ENCODE measurements at regions not wholly inside any gene's neighbourhood (a gene's known extent, or its start where the extent isn't known, plus 50 kb on each side); places are given as distances from the start of the nearest gene placed in this dataset.
"Not testable (repeated sequence)": the region's sequence is repeated elsewhere in the genome, so short reads cannot be mapped to it uniquely, and the experiment has no call there.

DNA sequence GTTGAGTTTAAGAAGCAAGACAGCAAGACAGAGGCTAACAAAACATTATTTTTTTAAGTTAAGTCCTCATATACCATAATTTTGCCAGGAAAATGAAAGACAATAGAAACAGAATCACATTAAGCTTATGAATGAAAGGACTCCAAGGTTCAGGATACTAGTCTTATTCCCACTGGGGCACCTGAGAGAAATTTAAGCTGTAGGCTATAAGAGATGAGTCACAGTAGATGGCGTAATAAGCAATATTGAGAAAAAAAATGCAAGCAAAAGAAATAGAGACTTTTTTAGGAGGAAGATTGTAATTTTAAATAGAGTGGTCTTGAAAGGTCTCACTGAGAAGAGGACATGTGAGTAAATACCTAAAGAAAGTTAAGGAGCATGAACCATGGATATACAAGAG, 57.1 kb upstream of the KIF2B start:
- no peak overlapping the region for H3K4me3 ChIP-seq (ENCODE audit: low read depth, low read length)
- DNase-seq (ENCODE audit: low read depth): peak; percentile 9
- TF ChIP-seq, protein P1, sequence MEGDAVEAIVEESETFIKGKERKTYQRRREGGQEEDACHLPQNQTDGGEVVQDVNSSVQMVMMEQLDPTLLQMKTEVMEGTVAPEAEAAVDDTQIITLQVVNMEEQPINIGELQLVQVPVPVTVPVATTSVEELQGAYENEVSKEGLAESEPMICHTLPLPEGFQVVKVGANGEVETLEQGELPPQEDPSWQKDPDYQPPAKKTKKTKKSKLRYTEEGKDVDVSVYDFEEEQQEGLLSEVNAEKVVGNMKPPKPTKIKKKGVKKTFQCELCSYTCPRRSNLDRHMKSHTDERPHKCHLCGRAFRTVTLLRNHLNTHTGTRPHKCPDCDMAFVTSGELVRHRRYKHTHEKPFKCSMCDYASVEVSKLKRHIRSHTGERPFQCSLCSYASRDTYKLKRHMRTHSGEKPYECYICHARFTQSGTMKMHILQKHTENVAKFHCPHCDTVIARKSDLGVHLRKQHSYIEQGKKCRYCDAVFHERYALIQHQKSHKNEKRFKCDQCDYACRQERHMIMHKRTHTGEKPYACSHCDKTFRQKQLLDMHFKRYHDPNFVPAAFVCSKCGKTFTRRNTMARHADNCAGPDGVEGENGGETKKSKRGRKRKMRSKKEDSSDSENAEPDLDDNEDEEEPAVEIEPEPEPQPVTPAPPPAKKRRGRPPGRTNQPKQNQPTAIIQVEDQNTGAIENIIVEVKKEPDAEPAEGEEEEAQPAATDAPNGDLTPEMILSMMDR (conservative IDR thresholded peaks at IDR 0.05; ENCODE audit: low read depth, low read length): no peak

- TF ChIP-seq, protein P1 (conservative IDR thresholded peaks at IDR 0.05; ENCODE audit: low read depth, low read length): no peak
- DNase-seq (ENCODE audit: low read depth): no peak
- H3K4me3 ChIP-seq (ENCODE audit: low read depth, low read length): no peak overlapping the region
Observed at GRCh38 chr17:53765129-53765528, 57.6 kb upstream of the KIF2B start.

- no peak for DNase-seq (ENCODE audit: low read depth)
- H3K4me3 ChIP-seq (ENCODE audit: low read depth, low read length): no peak overlapping the region
- TF ChIP-seq, protein P1 (conservative IDR thresholded peaks at IDR 0.05; ENCODE audit: low read depth, low read length): no peak
Observed at GRCh38 chr17:53757559-53757958, 65.2 kb upstream of the KIF2B start.

- not testable (repeated sequence) for H3K4me3 ChIP-seq (ENCODE audit: low read depth, low read length); DNase-seq (ENCODE audit: low read depth)
Observed at GRCh38 chr17:53757116-53757515, 65.6 kb upstream of the KIF2B start.

DNA sequence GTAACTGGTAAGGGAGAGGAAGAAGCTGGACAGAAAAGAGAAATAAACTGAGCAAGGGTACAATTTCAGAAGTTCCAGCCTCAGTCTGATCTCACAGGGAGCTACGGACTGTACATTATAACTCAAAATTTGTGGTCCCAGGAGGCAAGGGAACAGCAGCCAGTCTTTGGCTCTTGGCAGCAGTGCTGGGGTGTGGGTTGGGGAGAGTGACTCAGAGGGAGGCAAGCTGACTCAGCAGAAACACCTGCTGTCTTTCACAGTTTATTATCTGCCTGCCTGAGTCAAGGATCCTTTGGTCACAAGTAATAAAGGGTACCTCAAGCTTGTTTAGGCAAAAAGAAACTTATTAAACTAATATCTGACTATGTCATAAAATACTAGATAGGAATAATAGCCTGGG, 73.5 kb upstream of the KIF2B start:
- no peak overlapping the region for H3K4me3 ChIP-seq (ENCODE audit: low read depth, low read length)
- no peak for DNase-seq (ENCODE audit: low read depth)
- TF ChIP-seq, protein P1 (conservative IDR thresholded peaks at IDR 0.05; ENCODE audit: low read depth, low read length): no peak

DNA sequence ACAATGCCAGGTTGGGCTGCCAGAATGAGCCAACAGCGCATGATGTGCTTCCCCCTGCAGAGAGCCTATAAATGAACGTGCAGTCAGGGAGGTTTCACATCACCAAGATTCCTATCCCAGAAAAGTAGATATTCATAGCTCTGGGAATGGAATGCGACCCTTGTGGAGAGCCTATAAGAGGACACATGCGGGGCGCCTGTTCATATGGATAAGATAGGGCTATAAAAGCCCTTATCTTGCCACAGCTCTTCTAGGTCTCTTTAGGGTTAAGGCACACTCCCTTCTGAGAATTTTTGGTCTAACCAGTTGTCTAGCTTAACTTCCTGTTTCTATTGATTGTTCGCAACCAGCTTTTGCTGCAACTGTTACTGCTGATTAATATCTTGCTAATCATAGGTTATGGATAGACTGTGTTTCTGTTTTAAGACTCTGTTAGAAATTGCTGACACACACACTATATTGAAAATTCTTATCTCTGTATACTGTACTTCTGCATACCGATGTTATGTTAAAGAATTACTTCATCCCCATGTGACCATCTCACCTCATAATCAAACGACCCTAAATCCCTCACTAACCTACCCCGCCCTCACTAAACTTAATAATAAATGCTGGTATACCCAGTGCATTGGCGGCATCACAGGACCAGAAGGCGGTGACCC, 74.4 kb upstream of the KIF2B start:
- not testable (repeated sequence) for DNase-seq (ENCODE audit: low read depth); H3K4me3 ChIP-seq (ENCODE audit: low read depth, low read length)

- no peak for DNase-seq (ENCODE audit: low read depth)
- H3K4me3 ChIP-seq (ENCODE audit: low read depth, low read length): no peak overlapping the region
- TF ChIP-seq, protein P1 (conservative IDR thresholded peaks at IDR 0.05; ENCODE audit: low read depth, low read length): no peak
Observed at GRCh38 chr17:53740312-53740711, 82.4 kb upstream of the KIF2B start.

GRCh38 chr17:53736516-53737240, 86.0 kb upstream of the KIF2B start:
- TF ChIP-seq, protein P1 (conservative IDR thresholded peaks at IDR 0.05; ENCODE audit: low read depth, low read length): no peak
- peak; percentile 96 for DNase-seq (ENCODE audit: low read depth)

More at GRCh38 chr17:53736516-53737240, 86.0 kb upstream of the KIF2B start:
- H3K4me3 ChIP-seq (ENCODE audit: low read depth, low read length): peak overlapping the region; percentile 7

Measured in epithelial cell of proximal tubule (primary cell).